DMS79 (cell line): ENCODE measurements at regions not wholly inside any gene's neighbourhood (a gene's known extent, or its start where the extent isn't known, plus 50 kb on each side); places are given as distances from the start of the nearest gene placed in this dataset.

Experiments used
- DNase-seq: peaks from one replicate; lab custom pipeline; 2025; lab: John Stamatoyannopoulos, UW

DNA sequence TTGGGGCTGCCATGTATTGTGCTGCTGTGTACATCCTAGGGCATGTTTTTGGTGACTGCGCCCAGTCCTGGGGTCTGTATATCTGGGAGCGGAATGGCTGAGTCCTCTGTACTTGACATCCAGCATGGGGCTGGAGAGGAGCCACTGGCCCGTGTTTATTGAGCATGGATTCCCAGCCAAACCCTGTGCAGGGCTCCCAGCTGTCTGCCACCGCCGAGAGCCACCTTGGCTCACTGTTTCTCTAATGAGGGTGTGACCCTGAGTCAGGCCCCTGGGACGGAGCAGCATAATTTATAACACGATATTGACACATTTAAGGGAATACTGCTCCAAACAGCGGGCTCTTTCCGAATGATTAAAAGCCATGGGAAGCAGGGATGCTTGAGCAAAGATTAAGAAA lies 211.5 kb upstream of the PWP1 start:
- no peak for DNase-seq

DNA sequence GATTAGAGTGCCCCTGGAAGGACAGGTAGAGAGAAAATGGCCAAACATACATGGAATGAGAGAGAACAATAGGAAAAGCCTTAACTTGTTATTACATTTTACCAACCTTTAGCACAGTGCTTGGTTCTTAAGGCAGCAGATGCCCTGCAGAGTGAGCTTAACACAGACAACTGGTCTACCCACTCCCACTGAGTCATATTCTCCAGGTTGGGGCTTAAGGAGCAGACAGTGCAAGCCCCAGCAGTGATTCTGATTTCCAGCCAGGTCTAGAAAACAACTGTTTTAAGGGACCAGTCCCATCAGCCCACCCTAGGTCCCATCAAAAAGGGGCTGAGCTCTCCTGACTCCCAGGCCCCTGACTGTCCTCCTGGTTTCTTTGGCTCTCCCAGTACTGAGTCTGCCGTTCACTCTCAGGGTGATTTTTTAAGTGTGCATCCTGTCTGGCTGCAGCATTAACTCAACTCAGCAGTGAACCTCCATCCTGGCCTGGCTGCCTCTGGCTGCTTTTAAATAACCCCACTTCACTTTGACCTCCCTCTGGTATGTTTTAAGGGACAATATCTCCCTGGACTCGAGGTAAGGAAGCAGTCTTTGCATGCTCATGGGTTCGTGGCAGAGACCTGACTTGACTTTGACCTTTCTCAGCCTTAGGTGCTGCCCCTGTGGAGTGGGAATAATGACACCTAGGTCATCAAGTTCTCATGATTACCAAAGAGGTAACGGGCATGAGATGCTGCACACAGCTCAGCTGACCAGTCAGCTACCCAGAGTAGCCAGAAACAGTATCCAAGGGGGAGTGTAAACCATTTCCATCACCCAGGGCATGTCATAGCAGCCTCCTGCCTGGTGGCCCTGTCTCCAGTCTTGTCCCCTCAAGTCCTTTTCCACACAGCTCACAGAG lies 210.7 kb upstream of the PWP1 start:
- no peak for DNase-seq

DNA sequence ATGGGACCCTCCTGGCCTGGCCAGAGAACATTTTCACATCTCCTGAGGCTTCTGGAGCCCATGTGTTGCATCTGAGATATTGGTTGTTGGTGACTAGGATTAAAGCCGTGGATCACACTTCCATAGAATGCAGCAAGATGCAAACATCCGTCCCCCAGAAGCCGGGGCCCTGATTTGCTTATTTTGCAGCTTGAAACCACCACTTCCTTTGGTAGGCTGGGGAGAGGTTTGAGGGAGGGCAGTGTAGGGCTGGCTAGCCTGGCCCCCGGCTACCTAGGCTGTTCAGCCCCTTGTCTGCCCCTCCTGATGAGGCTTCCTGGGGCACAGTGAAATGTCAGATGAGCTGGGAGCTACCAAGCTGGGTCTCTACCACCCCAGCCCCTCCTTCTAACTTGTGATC lies 209.7 kb upstream of the PWP1 start:
- DNase-seq: no peak

GRCh38 chr12:107477018-107477417 lies 208.6 kb upstream of the PWP1 start:
- no peak for DNase-seq

GRCh38 chr12:107477947-107478610 lies 207.5 kb upstream of the PWP1 start:
- no peak for DNase-seq

DNA sequence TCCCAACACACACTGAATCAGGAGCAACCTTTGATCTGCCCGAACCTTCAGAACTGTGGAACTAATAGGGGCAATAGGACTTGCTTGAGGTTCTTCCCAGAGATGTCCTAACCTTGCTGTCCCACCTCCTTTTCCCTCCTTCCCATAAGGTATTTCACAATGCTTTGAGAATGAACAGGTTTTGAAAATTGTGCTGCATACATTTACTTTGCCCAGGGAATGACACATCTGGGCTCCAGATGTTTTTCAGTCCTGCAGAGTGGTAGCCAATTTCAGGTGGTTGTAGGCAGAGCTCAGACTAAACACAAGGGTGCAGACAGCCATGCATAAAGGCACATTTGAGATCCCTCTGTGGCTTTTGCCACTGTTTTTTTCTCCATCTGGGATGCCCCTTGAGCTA lies 206.7 kb upstream of the PWP1 start:
- no peak for DNase-seq

GRCh38 chr12:107480836-107481608 lies 204.6 kb upstream of the PWP1 start:
- DNase-seq: peak; percentile 32

GRCh38 chr12:107484230-107484629 lies 201.4 kb upstream of the PWP1 start:
- DNase-seq: no peak

- DNase-seq: no peak
These were observed 200.7 kb upstream of the PWP1 start for GRCh38 chr12:107484941-107485340.

- no peak for DNase-seq
These were observed 199.9 kb upstream of the PWP1 start for GRCh38 chr12:107485731-107486130.

GRCh38 chr12:107486140-107486892 lies 199.3 kb upstream of the PWP1 start:
- no peak for DNase-seq

GRCh38 chr12:107487011-107487680 lies 198.5 kb upstream of the PWP1 start:
- DNase-seq: peak; percentile 35

DNA sequence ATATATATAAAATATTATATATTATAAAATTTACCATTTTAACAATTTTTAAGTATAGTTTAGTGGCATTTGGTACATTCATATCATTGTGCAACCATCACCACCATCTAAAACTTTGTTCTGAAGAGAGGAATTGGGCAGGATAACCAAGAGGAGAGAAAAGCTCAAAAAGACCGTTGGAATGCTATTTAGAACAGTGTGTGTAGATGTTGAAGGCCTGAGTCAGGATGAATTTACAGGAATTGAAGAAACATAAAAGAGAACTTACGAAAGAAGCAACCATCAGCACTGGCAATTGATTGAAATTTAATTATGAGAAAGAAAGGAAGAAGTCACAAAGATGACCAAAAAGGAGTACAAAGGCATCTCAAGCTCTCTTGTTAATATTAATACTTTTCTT lies 196.9 kb upstream of the PWP1 start:
- no peak for DNase-seq

- no peak for DNase-seq
These were observed 195.6 kb upstream of the PWP1 start for GRCh38 chr12:107490010-107490409.

DNA sequence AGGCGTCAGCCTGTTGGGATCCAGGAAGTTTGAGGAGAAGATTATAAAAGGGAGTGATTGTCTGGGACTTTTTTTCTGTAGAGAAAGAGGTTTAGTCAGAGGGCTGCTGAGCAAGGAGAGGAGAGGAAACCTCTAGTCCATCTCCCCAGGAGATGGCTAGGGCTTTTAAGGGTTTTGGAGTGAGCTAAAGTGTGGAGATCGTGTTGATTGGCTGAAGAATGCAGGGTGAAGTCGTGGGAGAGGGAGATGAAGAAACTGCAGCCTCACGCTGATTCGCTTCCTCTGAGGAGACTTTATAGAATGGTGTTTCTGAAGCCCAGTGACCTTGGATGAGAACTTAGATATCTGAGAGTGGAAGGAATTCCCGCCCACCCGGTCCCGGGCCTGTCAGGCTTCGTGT lies 193.7 kb upstream of the PWP1 start:
- no peak for DNase-seq

DNA sequence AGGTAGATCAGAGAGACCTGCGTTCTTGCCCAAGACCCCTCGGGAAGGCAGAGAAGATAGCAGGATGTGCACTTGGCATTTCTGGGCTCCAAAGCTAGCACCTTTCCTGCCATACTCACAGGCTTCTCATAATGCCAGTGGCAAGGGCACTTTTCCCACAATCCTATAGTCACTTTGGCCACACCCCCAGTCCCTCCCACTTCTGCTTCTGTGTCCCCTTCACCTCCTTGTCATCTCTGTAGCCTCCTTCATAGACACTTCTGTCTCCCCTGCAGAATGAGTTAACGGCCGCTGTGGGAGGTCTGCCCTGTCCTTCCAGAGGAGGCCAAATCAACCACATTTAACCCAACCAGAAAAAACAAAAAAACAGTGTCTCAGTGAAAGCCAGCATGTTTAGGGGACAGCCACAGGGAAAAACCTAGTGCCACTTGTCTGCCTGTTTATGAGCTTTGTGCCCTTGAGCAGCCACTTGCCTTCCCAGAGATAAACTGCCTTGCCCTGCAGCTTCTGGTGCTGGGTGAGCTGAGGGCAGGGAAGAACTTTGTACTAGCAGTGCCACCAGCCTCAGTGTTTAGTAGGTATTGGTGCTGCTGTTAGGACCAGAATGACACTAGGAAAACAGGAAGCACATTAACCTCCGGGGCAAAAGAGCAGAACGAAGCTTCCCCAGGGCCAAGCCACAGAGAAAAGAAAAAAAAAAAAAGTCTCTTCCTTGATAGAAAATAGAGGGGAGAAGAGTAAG lies 193.0 kb upstream of the PWP1 start:
- peak; percentile 81 for DNase-seq

DNA sequence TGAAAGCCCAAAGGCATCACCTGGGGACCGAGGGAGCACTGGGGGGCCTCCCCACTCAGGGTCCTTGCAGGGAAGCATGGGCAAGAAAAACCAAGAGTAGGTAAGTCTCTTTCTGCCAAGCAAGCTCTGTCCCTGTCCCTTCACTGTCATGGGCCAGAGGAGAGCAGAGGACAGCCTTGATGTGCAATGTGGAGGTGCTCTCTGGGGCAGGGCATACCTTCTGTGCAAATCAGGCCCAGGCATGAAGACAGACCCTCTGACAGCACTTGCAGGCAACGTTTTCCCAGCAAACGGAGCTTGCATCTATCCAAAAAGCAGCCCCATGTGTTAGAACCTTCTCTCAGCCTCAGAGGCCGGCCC lies 192.5 kb upstream of the PWP1 start:
- DNase-seq: no peak

- no peak for DNase-seq
These were observed 191.9 kb upstream of the PWP1 start for GRCh38 chr12:107493666-107494065.

GRCh38 chr12:107494331-107494730 lies 191.3 kb upstream of the PWP1 start:
- DNase-seq: no peak

DNA sequence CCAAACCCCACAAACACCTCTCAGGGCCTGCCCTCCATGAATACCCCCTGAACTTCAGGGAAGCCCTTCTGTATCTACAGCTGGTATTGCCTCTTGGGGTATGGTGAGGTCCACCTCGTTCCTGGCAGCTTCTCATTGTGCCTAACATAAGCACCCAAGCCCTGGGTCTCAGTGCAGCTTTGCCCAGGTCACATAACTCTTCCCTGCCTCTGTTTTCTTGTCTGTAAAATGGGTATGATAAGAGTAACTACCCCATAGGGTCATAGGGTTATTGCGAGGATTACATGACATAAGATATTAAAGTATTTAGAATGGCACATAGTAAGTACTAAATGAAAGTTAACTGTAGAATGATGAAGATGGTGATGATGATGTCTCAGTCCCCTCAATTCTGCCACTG lies 190.0 kb upstream of the PWP1 start:
- no peak for DNase-seq

GRCh38 chr12:107497231-107497630 lies 188.4 kb upstream of the PWP1 start:
- DNase-seq: no peak
